Stimulated activated effector memory CD8-positive, alpha-beta T cell treated with anti-CD3 and anti-CD28 coated beads, Interleukin-12 subunit alpha, Interleukin-12 subunit beta, amount 100 ng/mL, for 72 hours (primary cell): ENCODE measurements at regions not wholly inside any gene's neighbourhood (a gene's known extent, or its start where the extent isn't known, plus 50 kb on each side); places are given as distances from the start of the nearest gene placed in this dataset.
"Not testable (repeated sequence)": the region's sequence is repeated elsewhere in the genome, so short reads cannot be mapped to it uniquely, and the experiment has no call there.

Source experiments
- ATAC-seq: fragments of 150-1000 bp; cut with Tn5 transposase; 2 replicates; pipeline ENCODE4 v1.10.0; 2021
- DNase-seq, 2 donors: peaks; one replicate each; pipeline ENCODE4 v3.0.0; 2021 to 2022; ENCODE audit warnings: low spot score in 2 of 2
- H3K27ac Mint-ChIP-seq: one replicate; pipeline ENCODE4 v1.8.0; 2022; ENCODE audit warnings: mild to moderate bottlenecking, mixed read lengths
- H3K36me3 Mint-ChIP-seq: one replicate; pipeline ENCODE4 v1.8.0; 2022; ENCODE audit warnings: mild to moderate bottlenecking, mixed read lengths
- H3K4me1 Mint-ChIP-seq: one replicate; pipeline ENCODE4 v1.8.0; 2022; ENCODE audit warnings: mixed read lengths
- H3K4me3 Mint-ChIP-seq: one replicate; pipeline ENCODE4 v1.8.0; 2022; ENCODE audit warnings: mild to moderate bottlenecking, mixed read lengths
- H3K9me3 Mint-ChIP-seq: one replicate; pipeline ENCODE4 v1.8.0; 2022; ENCODE audit warnings: mixed read lengths

- no peaks in the 10 kb centered on the region for H3K9me3 Mint-ChIP-seq
- no peak overlapping the region for H3K4me3 Mint-ChIP-seq
- no peak for ATAC-seq
- no peaks in the 10 kb centered on the region for H3K4me1 Mint-ChIP-seq
- H3K36me3 Mint-ChIP-seq = no peaks in the 10 kb centered on the region
- H3K27ac Mint-ChIP-seq = no peak overlapping the region
- DNase-seq = no peak
These were observed 568.1 kb upstream of the LINC00305 start for GRCh38 chr18:64717026-64717425.

GRCh38 chr18:64714086-64714485 is 565.2 kb upstream of the LINC00305 start:
- no peaks in the 10 kb centered on the region for H3K4me1 Mint-ChIP-seq
- no peak overlapping the region for H3K27ac Mint-ChIP-seq
- ATAC-seq = no peak
- no peak overlapping the region for H3K4me3 Mint-ChIP-seq
- no peak for DNase-seq
- no peaks in the 10 kb centered on the region for H3K36me3 Mint-ChIP-seq
- H3K9me3 Mint-ChIP-seq = no peaks in the 10 kb centered on the region

GRCh38 chr18:64713284-64713683 is 564.4 kb upstream of the LINC00305 start:
- DNase-seq (no peak), ATAC-seq (no peak)
- Mint-ChIP-seq H3K36me3 (no peaks in the 10 kb centered on the region), H3K4me1 (no peaks in the 10 kb centered on the region), H3K27ac (no peak overlapping the region), H3K4me3 (no peak overlapping the region), H3K9me3 (no peaks in the 10 kb centered on the region)

DNA sequence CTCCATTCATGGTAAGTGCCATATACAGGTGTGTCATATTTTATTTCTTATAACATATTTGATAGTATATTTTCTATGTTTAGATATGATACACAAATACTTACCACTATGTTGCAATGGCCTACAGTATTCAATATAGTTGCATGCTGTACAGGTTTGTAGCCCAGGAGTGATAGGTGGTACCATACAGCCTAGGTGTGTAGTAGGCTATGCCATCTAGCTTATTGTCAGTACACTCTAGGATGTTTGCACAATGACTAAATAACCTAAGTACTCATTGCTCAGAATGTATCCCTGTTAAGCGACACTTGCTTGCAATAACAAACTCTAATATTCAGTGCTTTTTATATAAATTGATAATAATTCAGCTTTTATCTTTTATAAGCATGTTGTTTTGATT is 563.1 kb upstream of the LINC00305 start:
- H3K4me1 Mint-ChIP-seq = no peaks in the 10 kb centered on the region
- H3K4me3 Mint-ChIP-seq = no peak overlapping the region
- no peak for ATAC-seq
- H3K27ac Mint-ChIP-seq = no peak overlapping the region
- H3K9me3 Mint-ChIP-seq = no peaks in the 10 kb centered on the region
- H3K36me3 Mint-ChIP-seq = no peaks in the 10 kb centered on the region
- no peak for DNase-seq

GRCh38 chr18:64710105-64710861 is 561.4 kb upstream of the LINC00305 start:
- H3K36me3 Mint-ChIP-seq = no peaks in the 10 kb centered on the region
- no peak overlapping the region for H3K4me3 Mint-ChIP-seq
- no peaks in the 10 kb centered on the region for H3K4me1 Mint-ChIP-seq
- ATAC-seq (no peak), DNase-seq (no peak)
- H3K27ac Mint-ChIP-seq = no peak overlapping the region
- peaks cover 2% of the 10 kb centered on the region for H3K9me3 Mint-ChIP-seq

GRCh38 chr18:64707052-64707451 is 558.2 kb upstream of the LINC00305 start:
- no peaks in the 10 kb centered on the region for H3K36me3 Mint-ChIP-seq
- no peak overlapping the region for H3K27ac Mint-ChIP-seq
- DNase-seq = no peak
- H3K9me3 Mint-ChIP-seq = peaks cover 2% of the 10 kb centered on the region
- H3K4me3 Mint-ChIP-seq = no peak overlapping the region
- no peaks in the 10 kb centered on the region for H3K4me1 Mint-ChIP-seq
- ATAC-seq = no peak

GRCh38 chr18:64699081-64699480 is 550.2 kb upstream of the LINC00305 start:
- no peak for DNase-seq
- ATAC-seq = no peak
- H3K4me3 Mint-ChIP-seq = no peak overlapping the region
- H3K36me3 Mint-ChIP-seq = no peaks in the 10 kb centered on the region
- no peaks in the 10 kb centered on the region for H3K4me1 Mint-ChIP-seq
- H3K27ac Mint-ChIP-seq = no peak overlapping the region
- H3K9me3 Mint-ChIP-seq = peaks cover 5% of the 10 kb centered on the region

DNA sequence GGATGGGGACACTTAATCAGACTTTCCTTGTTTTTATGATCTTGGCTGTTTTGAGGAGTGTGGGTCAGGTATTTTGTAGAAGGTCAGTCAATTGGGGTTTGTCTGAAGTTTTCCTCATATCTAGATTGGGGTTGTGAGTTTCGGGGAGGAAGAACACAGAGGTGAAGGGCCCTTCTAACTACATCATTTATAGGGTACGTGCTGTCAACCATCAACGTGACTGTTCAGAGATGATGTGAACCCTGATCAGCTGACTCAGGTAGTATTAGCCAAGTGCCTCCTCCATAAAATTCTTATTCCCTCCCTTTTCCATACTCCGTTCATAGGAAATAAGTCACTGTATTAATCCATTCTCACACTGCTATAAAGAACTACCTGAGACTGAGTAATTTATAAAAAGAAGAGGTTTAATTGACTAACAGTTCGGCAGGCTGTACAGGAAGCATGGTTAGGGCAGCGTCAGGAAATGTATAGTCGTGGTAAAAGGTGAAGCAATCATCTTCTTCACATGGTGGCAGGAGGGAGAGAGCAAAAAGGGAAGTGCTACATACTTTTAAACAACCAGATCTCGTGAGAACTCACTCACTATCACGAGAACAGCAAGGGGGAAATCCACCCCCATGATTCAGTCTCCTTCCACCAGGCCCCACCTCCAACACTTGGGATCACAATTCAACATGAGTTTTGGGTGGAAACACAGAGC is 547.1 kb upstream of the LINC00305 start:
- ATAC-seq = no peak
- Mint-ChIP-seq H3K36me3 (no peaks in the 10 kb centered on the region), H3K4me1 (no peaks in the 10 kb centered on the region), H3K27ac (no peak overlapping the region), H3K4me3 (no peak overlapping the region), H3K9me3 (peaks cover 7% of the 10 kb centered on the region)
- DNase-seq = no peak

DNA sequence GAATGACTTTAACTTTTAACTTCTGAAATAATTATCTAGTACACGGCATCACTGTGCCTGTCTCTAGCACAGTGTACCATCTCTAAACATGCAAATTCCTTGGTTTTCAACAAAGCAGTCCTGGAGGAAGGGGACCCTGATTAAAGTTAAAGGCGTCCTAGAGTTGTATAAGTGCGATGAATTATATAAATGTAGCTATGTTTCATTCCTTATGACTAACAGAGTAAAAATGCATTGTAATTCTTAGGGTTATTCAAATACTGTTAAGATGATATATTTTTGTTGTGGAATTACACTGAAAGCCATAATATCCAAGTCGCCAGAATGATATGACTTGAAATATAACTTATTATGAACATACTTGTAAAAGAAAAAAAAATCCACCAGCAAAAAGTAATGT is 544.9 kb upstream of the LINC00305 start:
- no peaks in the 10 kb centered on the region for H3K4me1 Mint-ChIP-seq
- no peak overlapping the region for H3K4me3 Mint-ChIP-seq
- ATAC-seq (no peak), DNase-seq (no peak)
- H3K36me3 Mint-ChIP-seq = no peaks in the 10 kb centered on the region
- no peak overlapping the region for H3K27ac Mint-ChIP-seq
- H3K9me3 Mint-ChIP-seq = peaks cover 9% of the 10 kb centered on the region

- Mint-ChIP-seq H3K4me3 (no peak overlapping the region), H3K36me3 (no peaks in the 10 kb centered on the region), H3K4me1 (no peaks in the 10 kb centered on the region), H3K27ac (no peak overlapping the region), H3K9me3 (peaks cover 9% of the 10 kb centered on the region)
- no peak for DNase-seq
- ATAC-seq = no peak
These were observed 543.9 kb upstream of the LINC00305 start for GRCh38 chr18:64692826-64693225.

DNA sequence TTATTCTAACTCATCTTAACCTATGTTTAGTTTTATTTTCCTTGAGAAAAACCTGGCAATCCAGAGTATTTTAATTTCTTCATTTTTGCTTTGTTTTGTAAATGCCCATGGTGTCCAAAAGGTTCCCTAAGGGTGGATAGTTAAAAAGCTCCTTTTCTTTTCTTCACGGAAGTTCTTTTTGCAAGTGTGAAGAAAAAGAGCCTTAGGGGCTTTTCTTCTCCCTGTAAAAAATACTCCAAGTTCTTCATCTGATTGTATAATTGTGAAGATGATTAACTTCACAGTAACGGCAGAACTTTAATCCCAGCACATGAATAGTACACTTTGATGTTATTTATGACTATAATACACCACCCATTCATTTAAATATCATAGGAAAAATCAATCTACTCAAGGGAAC is 530.2 kb upstream of the LINC00305 start:
- Mint-ChIP-seq H3K4me1 (no peaks in the 10 kb centered on the region), H3K27ac (no peak overlapping the region), H3K4me3 (no peak overlapping the region), H3K9me3 (peaks cover 22% of the 10 kb centered on the region), H3K36me3 (no peaks in the 10 kb centered on the region)
- no peak for DNase-seq
- no peak for ATAC-seq

DNA sequence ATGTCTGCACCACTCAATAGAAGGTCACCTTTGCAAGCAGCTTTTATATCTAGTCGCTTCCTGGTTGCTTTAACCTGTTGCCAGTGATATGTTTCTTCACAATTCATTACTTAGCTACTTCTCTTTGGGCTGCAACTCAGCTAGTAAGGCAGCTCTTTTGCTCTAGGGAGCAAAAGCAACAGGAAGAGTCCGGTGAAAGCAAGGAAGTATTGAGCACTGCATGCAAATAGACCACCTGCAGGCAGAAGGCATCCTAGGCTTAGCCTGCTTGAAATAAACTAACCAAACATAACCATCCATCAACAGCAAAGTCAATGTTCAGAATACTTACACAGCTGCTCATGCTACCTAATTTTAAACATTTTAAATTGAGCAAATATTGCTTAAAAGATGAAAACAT is 529.2 kb upstream of the LINC00305 start:
- Mint-ChIP-seq H3K4me1 (no peaks in the 10 kb centered on the region), H3K9me3 (peaks cover 18% of the 10 kb centered on the region), H3K36me3 (no peaks in the 10 kb centered on the region), H3K4me3 (no peak overlapping the region), H3K27ac (no peak overlapping the region)
- DNase-seq (no peak), ATAC-seq (no peak)

DNA sequence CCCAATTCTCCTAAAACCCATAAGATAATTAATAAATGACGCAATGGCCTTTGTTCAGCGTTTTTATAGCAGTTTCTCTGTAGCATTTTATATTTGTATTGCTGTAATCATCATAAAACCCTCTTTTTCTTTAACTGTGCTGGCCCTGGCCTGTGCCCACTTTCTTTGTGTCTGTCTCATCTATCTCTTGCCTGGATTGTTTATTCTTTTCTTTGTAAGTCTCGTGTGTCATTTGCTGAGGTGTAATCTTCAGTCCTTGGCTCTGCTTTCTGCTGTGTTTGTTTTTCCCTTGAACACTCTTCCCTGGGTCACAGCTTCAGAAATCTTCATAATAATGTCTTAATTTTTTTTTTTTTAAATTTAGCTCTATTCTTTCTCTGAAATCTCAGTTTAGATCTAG is 525.8 kb upstream of the LINC00305 start:
- H3K27ac Mint-ChIP-seq = no peak overlapping the region
- H3K9me3 Mint-ChIP-seq = peaks cover 11% of the 10 kb centered on the region
- ATAC-seq = no peak
- DNase-seq = no peak
- H3K4me1 Mint-ChIP-seq = no peaks in the 10 kb centered on the region
- no peak overlapping the region for H3K4me3 Mint-ChIP-seq
- H3K36me3 Mint-ChIP-seq = no peaks in the 10 kb centered on the region

GRCh38 chr18:64671293-64671692 is 522.4 kb upstream of the LINC00305 start:
- H3K36me3 Mint-ChIP-seq, DNase-seq, H3K4me1 Mint-ChIP-seq, ATAC-seq, H3K27ac Mint-ChIP-seq, H3K4me3 Mint-ChIP-seq: not testable (repeated sequence)
- peaks cover 11% of the 10 kb centered on the region for H3K9me3 Mint-ChIP-seq

- Mint-ChIP-seq H3K4me1 (no peaks in the 10 kb centered on the region), H3K27ac (no peak overlapping the region), H3K36me3 (no peaks in the 10 kb centered on the region), H3K4me3 (no peak overlapping the region), H3K9me3 (peaks cover 5% of the 10 kb centered on the region)
- ATAC-seq = no peak
- DNase-seq = no peak
These were observed 519.6 kb upstream of the LINC00305 start for GRCh38 chr18:64668461-64668962.

DNA sequence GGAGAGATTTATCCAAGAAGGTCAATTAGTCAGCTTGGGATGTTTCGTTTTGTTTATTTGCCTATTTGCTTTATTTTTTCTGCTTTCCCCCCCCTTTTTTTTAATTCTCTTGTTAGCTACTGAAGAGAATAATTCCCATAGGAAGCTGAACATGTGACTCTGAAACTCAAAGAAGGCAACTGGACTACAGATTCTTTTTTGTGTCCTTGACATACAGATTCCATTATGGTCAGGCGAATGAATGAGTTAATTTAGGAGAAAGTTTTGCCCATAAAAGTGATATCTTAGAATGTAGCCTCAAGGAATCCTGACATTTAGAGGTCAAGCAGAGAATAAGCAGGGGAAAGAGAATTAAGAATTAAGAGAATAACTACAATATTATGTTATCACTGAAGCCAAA is 514.2 kb upstream of the LINC00305 start:
- H3K27ac Mint-ChIP-seq = no peak overlapping the region
- H3K9me3 Mint-ChIP-seq = peaks cover 10% of the 10 kb centered on the region
- no peak overlapping the region for H3K4me3 Mint-ChIP-seq
- ATAC-seq = no peak
- no peak for DNase-seq
- no peaks in the 10 kb centered on the region for H3K4me1 Mint-ChIP-seq
- no peaks in the 10 kb centered on the region for H3K36me3 Mint-ChIP-seq
